ENCODE measurements at regions not wholly inside any gene's neighbourhood (a gene's known extent, or its start where the extent isn't known, plus 50 kb on each side); places are given as distances from the start of the nearest gene placed in this dataset.
"Not testable (repeated sequence)": the region's sequence is repeated elsewhere in the genome, so short reads cannot be mapped to it uniquely, and the experiment has no call there.

- H3K4me1 ChIP-seq (ENCODE audit: control insufficient read depth, insufficient read depth, low read length); H3K27ac ChIP-seq (ENCODE audit: low read length); H3K36me3 ChIP-seq (ENCODE audit: control insufficient read depth, insufficient read depth, low read length); DNase-seq; H3K4me3 ChIP-seq (ENCODE audit: low read length); H3K27me3 ChIP-seq (ENCODE audit: control insufficient read depth, insufficient read depth, low read length); H3K9me3 ChIP-seq (replicated peaks; ENCODE audit: control insufficient read depth, low read depth, low read length): not testable (repeated sequence)
- WGBS (ENCODE audit: insufficient coverage): 69% methylated on average over 3 of the region's 4 CpGs
Observed at GRCh38 chr16:5156486-5156885, 58.9 kb upstream of the EEF2KMT start.

GRCh38 chr16:5154006-5154405, 56.4 kb upstream of the EEF2KMT start:
- not testable (repeated sequence) for H3K27ac ChIP-seq (ENCODE audit: low read length)

GRCh38 chr16:5151409-5151808, 53.8 kb upstream of the EEF2KMT start:
- H3K9me3 ChIP-seq (replicated peaks; ENCODE audit: control insufficient read depth, low read depth, low read length); H3K27me3 ChIP-seq (ENCODE audit: control insufficient read depth, insufficient read depth, low read length); H3K4me1 ChIP-seq (ENCODE audit: control insufficient read depth, insufficient read depth, low read length); H3K4me3 ChIP-seq (ENCODE audit: low read length); H3K36me3 ChIP-seq (ENCODE audit: control insufficient read depth, insufficient read depth, low read length); DNase-seq; H3K27ac ChIP-seq (ENCODE audit: low read length): not testable (repeated sequence)
- WGBS (ENCODE audit: insufficient coverage): no CpG with 5 or more reads among the region's 2 CpGs

More at GRCh38 chr16:5154006-5154405, 56.4 kb upstream of the EEF2KMT start:
- H3K27me3 ChIP-seq (ENCODE audit: control insufficient read depth, insufficient read depth, low read length); H3K9me3 ChIP-seq (replicated peaks; ENCODE audit: control insufficient read depth, low read depth, low read length); DNase-seq; H3K4me3 ChIP-seq (ENCODE audit: low read length); H3K4me1 ChIP-seq (ENCODE audit: control insufficient read depth, insufficient read depth, low read length); H3K36me3 ChIP-seq (ENCODE audit: control insufficient read depth, insufficient read depth, low read length): not testable (repeated sequence)
- WGBS (ENCODE audit: insufficient coverage): no CpG with 5 or more reads among the region's 1 CpG
